Ascending aorta (tissue), 2 donors: ENCODE measurements at regions not wholly inside any gene's neighbourhood (a gene's known extent, or its start where the extent isn't known, plus 50 kb on each side); places are given as distances from the start of the nearest gene placed in this dataset.

Experiments used
- DNase-seq, 2 donors: peaks; one replicate each; pipeline ENCODE4 v3.0.0-alpha.2; 2019; ENCODE audit warnings: low spot score in 2 of 2
- H3K27ac ChIP-seq, 2 donors: fragments of 200-600 bp; sonication (generic); one replicate each; pipeline ENCODE4 v1.5.1; 2016 to 2017; ENCODE audit warnings: mild to moderate bottlenecking in 1 of 2
- H3K27me3 ChIP-seq: fragments of 200-600 bp; sonication (generic); one replicate; pipeline ENCODE4 v1.5.1; 2017
- H3K36me3 ChIP-seq, 2 donors: fragments of 200-600 bp; sonication (generic); one replicate each; pipeline ENCODE4 v1.5.1; 2016
- H3K4me1 ChIP-seq, 2 donors: fragments of 200-600 bp; sonication (generic); one replicate each; pipeline ENCODE4 v1.5.1; 2016 to 2017; ENCODE audit warnings: mild to moderate bottlenecking in 1 of 2
- H3K4me3 ChIP-seq, 2 donors: fragments of 200-600 bp; sonication (generic); one replicate each; pipeline ENCODE4 v1.5.1; 2016 to 2017; ENCODE audit warnings: mild to moderate bottlenecking in 1 of 2
- H3K9me3 ChIP-seq, 2 donors: fragments of 200-600 bp; sonication (generic); one replicate each; pipeline ENCODE4 v1.5.1; 2016
- intact Hi-C: fragments of 100-400 bp; cut with DNase I; formaldehyde crosslinking; loops from one replicate; pipeline ENCODE4 v1.15.1; 2023
- TF ChIP-seq, protein P1 (sequence below), 3 experiments: fragments of 200-600 bp in 2 of 3; fragments of 450-650 bp in 1 of 3; sonication (generic) in 2 of 3; IDR thresholded peaks; one replicate each; pipeline ENCODE4 v1.5.1; 2016 to 2019; ENCODE audit warnings: antibody characterized with exemption in 3 of 3, mild to moderate bottlenecking in 1 of 3, moderate library complexity in 1 of 3

DNA sequence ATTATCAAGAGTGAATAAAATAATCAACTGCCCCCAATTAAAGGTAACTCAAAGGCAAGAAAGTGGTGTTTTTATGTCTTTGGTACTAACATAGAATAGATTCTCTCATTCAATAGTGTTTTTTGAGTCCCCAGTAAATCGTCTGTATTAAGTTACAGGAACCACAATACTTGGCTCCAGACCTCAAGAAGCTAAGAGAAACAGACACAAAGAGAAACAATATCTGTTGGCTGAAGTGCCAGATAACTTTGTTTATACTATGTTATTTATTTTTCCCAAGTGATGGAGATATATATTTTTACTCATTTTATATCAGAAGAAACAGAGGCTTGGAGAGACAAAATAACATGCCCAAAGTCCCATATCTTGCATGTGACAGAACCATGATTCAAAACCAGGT, 201.7 kb upstream of the HNRNPA3 start:
- no peaks in the 10 kb centered on the region for H3K36me3 ChIP-seq
- H3K9me3 ChIP-seq = no peaks in the 10 kb centered on the region
- no peaks in the 10 kb centered on the region for H3K4me1 ChIP-seq
- TF ChIP-seq, protein P1, sequence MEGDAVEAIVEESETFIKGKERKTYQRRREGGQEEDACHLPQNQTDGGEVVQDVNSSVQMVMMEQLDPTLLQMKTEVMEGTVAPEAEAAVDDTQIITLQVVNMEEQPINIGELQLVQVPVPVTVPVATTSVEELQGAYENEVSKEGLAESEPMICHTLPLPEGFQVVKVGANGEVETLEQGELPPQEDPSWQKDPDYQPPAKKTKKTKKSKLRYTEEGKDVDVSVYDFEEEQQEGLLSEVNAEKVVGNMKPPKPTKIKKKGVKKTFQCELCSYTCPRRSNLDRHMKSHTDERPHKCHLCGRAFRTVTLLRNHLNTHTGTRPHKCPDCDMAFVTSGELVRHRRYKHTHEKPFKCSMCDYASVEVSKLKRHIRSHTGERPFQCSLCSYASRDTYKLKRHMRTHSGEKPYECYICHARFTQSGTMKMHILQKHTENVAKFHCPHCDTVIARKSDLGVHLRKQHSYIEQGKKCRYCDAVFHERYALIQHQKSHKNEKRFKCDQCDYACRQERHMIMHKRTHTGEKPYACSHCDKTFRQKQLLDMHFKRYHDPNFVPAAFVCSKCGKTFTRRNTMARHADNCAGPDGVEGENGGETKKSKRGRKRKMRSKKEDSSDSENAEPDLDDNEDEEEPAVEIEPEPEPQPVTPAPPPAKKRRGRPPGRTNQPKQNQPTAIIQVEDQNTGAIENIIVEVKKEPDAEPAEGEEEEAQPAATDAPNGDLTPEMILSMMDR (IDR thresholded peaks at IDR 0.05) = no peak
- no peak for DNase-seq
- intact Hi-C loops = no loop called here
- H3K27ac ChIP-seq = no peak overlapping the region
- no peak overlapping the region for H3K4me3 ChIP-seq
- H3K27me3 ChIP-seq = no peaks in the 10 kb centered on the region

DNA sequence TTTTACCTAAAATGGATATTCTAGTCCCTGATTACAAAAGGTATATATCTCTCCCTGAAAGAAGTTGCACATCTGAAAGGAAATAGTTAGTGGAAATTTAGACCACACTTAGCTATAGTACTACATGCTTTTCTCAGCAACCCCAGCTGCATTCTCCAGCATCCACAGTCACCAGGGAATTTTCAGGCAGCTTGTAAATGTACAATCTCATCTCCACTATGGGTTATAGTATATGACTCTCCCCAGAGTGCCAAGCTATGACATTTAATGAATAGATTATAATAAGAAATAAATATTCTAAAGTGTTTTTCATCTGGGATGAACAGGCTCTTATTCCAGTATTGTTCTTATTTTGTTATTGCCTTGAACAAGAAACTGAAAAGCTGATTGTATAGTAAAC, 197.6 kb upstream of the HNRNPA3 start:
- H3K27ac ChIP-seq = no peak overlapping the region
- intact Hi-C loops = no loop called here
- no peaks in the 10 kb centered on the region for H3K4me1 ChIP-seq
- H3K36me3 ChIP-seq = no peaks in the 10 kb centered on the region
- TF ChIP-seq, protein P1 (IDR thresholded peaks at IDR 0.05) = no peak
- H3K27me3 ChIP-seq = no peaks in the 10 kb centered on the region
- H3K4me3 ChIP-seq = no peak overlapping the region
- H3K9me3 ChIP-seq = no peaks in the 10 kb centered on the region
- DNase-seq = no peak

DNA sequence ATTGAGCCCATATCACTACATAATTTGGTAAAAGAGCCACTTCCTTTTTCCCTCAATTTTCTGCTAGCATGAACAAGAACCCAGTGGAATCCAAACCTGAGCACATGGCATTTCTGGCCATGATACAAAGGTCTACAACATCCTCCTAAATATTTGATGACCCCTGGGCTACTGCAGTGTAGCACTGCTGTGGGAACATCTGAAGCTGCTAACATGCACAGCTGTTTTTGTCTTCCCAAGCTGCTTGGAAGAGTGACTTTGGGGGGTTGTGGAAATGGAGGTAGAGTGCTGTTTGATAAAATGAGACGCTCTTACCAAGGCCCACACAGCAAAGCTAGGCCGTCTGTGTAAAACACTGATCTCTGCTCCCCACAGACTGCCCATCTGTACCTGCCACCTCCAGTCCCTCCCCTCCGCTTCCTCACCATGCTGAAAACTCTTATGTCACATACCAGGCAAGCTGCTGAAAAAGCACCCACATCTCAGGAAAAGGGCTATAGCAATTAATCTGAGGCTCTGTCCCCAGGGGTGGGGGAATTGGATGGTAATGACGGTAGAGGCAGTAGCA, 197.2 kb upstream of the HNRNPA3 start:
- no peaks in the 10 kb centered on the region for H3K9me3 ChIP-seq
- H3K36me3 ChIP-seq = no peaks in the 10 kb centered on the region
- TF ChIP-seq, protein P1 (IDR thresholded peaks at IDR 0.05) = no peak
- intact Hi-C loops = no loop called here
- H3K27me3 ChIP-seq = no peaks in the 10 kb centered on the region
- no peak for DNase-seq
- no peak overlapping the region for H3K27ac ChIP-seq
- H3K4me3 ChIP-seq = no peak overlapping the region
- H3K4me1 ChIP-seq = no peaks in the 10 kb centered on the region

DNA sequence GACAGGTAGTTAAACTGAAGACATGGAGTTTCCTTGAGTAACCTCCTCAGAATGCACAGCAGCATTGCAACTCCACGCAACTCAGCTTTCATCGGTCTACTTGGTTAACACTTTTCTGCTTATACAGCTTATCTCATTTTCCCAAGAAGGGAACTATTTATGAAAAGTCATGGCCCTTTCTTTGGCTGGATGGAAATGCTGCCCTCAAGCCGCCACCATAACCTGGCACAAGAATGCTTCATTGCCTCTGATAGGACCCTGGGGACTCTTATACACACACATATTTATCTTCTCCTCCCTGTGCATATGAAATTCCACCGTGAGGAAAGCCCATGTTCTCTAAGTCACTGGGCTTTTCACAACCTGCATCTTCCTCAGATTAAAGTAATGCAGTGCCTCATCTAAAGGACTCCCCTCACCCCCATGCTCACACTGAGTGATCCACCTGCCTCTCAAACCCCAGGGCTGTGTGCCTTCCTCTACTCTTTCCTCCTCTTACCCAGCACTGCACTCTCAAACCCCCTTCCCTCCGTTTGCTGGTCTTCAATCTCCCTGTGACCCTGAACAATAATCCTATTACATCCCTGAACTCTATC, 192.0 kb upstream of the HNRNPA3 start:
- Histone ChIP-seq H3K27ac (no peak overlapping the region), H3K4me3 (no peak overlapping the region), H3K4me1 (no peaks in the 10 kb centered on the region), H3K9me3 (no peaks in the 10 kb centered on the region), H3K36me3 (no peaks in the 10 kb centered on the region), H3K27me3 (no peaks in the 10 kb centered on the region)
- TF ChIP-seq, protein P1 (IDR thresholded peaks at IDR 0.05) = no peak
- DNase-seq = no peak
- intact Hi-C loops = no loop called here

DNA sequence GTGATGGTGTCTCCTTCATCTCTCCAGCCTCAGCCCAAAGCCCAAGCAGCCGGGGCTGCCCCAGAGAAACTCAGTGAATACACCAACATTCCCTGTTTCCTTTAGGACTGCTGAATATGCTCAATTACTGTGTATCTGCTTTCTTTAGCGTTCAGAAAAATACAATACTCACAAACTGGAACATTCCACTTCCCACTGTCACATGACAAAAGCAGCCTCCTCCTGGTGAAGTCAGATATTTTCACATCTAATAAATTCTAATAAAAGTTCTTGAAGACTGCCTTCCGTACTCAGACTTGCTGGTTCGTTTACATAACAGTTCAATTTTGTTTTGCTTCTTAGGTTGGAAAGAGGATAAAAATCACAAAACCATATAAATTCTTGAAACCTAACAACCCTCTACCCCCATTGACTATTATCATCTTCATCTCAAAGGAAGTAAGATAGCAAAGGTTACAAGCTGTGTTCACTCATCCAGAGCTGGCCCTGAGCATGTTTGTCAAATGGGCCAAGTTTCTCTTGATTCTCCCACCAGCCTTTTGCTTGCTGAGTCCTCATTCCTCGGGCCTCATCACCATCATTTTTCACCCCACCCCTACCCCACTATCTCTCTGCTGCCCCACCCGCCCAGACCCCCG, 190.8 kb upstream of the HNRNPA3 start:
- Histone ChIP-seq H3K4me1 (no peaks in the 10 kb centered on the region), H3K4me3 (no peak overlapping the region), H3K9me3 (no peaks in the 10 kb centered on the region), H3K27me3 (no peaks in the 10 kb centered on the region), H3K36me3 (no peaks in the 10 kb centered on the region), H3K27ac (no peak overlapping the region)
- intact Hi-C loops = no loop called here
- TF ChIP-seq, protein P1 (IDR thresholded peaks at IDR 0.05) = no peak
- no peak for DNase-seq
